Caco-2 (cell line): ENCODE measurements at regions not wholly inside any gene's neighbourhood (a gene's known extent, or its start where the extent isn't known, plus 50 kb on each side); places are given as distances from the start of the nearest gene placed in this dataset.

Experiments used
- BruUV-seq: library from RNA; stranded (reverse); fragments of 400-500 nt; replicated peaks from 2 replicates; lab custom pipeline; 2021; lab: Mats Ljungman, UMichigan
- CTCF ChIA-PET: fragments of 300-600 bp; sonication (Branson Sonifier 250); formaldehyde crosslinking; loops from one replicate; lab custom pipeline; 2022; ENCODE audit warnings: antibody characterized with exemption; lab: Charles Lee
- POLR2A ChIA-PET: fragments of 300-600 bp; sonication (Branson Sonifier 250); formaldehyde crosslinking; loops from one replicate; lab custom pipeline; 2022; ENCODE audit warnings: antibody characterized with exemption; lab: Charles Lee
- DNase-seq, 2 experiments: peaks; one replicate each; pipeline versions ENCODE4 v3.0.0 to v3.0.0-alpha.2; 2020 to 2022
- H3K27me3 ChIP-seq: replicated peaks from 2 replicates; pipeline ENCODE4 v1.6.0; 2011; ENCODE audit warnings: low read length; ENCODE audit not compliant: control insufficient read depth, insufficient read depth
- H3K36me3 ChIP-seq: 2 replicates; pipeline ENCODE4 v1.5.1; 2011; ENCODE audit warnings: low read length; ENCODE audit not compliant: control insufficient read depth, insufficient read depth
- H3K4me1 ChIP-seq: fragments of 250-450 bp; sonication (Bioruptor Pico); 2 replicates; pipeline ENCODE4 v1.5.1; 2020; ENCODE audit warnings: mild to moderate bottlenecking
- H3K4me3 ChIP-seq: 2 replicates; pipeline ENCODE4 v1.5.1; 2011; ENCODE audit warnings: low read depth, mild to moderate bottlenecking, control low read depth, low read length
- H3K9me3 ChIP-seq: fragments of 250-450 bp; sonication (Bioruptor Pico); 2 replicates; pipeline ENCODE4 v1.5.1; 2020; ENCODE audit warnings: mild to moderate bottlenecking, moderate library complexity
- H3K27ac Mint-ChIP-seq: one replicate; pipeline ENCODE4 v1.8.0; 2022; ENCODE audit warnings: mixed read lengths; ENCODE audit not compliant: unreplicated experiment
- H3K27me3 Mint-ChIP-seq: one replicate; pipeline ENCODE4 v1.8.0; 2022; ENCODE audit warnings: mixed read lengths; ENCODE audit not compliant: insufficient read depth, unreplicated experiment
- H3K36me3 Mint-ChIP-seq: one replicate; pipeline ENCODE4 v1.8.0; 2022; ENCODE audit warnings: mild to moderate bottlenecking, mixed read lengths; ENCODE audit not compliant: insufficient read depth, unreplicated experiment
- H3K4me1 Mint-ChIP-seq: one replicate; pipeline ENCODE4 v1.8.0; 2022; ENCODE audit warnings: low read depth, mixed read lengths; ENCODE audit not compliant: unreplicated experiment
- H3K4me3 Mint-ChIP-seq: one replicate; pipeline ENCODE4 v1.8.0; 2022; ENCODE audit warnings: mild to moderate bottlenecking, moderate library complexity, mixed read lengths; ENCODE audit not compliant: unreplicated experiment
- H3K9me3 Mint-ChIP-seq: one replicate; pipeline ENCODE4 v1.8.0; 2022; ENCODE audit warnings: mixed read lengths; ENCODE audit not compliant: unreplicated experiment
- CTCF ChIP-seq, 2 experiments: fragments of 200-600 bp in 1 of 2; IDR thresholded peaks; 1 replicate in 1 of 2; 2 replicates in 1 of 2; pipeline versions ENCODE4 v1.5.1 to v1.8.0; 2011 to 2022; ENCODE audit warnings: antibody characterized with exemption in 1 of 2, control low read depth in 1 of 2, inconsistent platforms in 1 of 2, low read depth in 1 of 2, low read length in 1 of 2, mild to moderate bottlenecking in 1 of 2, moderate library complexity in 1 of 2; ENCODE audit not compliant: insufficient read depth in 1 of 2, severe bottlenecking in 1 of 2, unreplicated experiment in 1 of 2
- intact Hi-C: fragments of 100-400 bp; cut with micrococcal nuclease; formaldehyde crosslinking; loops from one replicate; pipeline ENCODE4 v1.10.0; 2022; ENCODE audit not compliant: unreplicated experiment

GRCh38 chr12:115259968-115260747 is 576.2 kb upstream of the TBX3 start:
- Histone ChIP-seq H3K4me3 (no peak overlapping the region), H3K36me3 (no peaks in the 10 kb centered on the region), H3K4me1 (no peaks in the 10 kb centered on the region), H3K9me3 (no peaks in the 10 kb centered on the region), H3K27me3 (no peaks in the 10 kb centered on the region; the same call in 1 of the 2 replicates)
- H3K27ac Mint-ChIP-seq: no peak overlapping the region
- no peak overlapping the region for H3K4me3 Mint-ChIP-seq
- H3K4me1 Mint-ChIP-seq: no peaks in the 10 kb centered on the region
- H3K36me3 Mint-ChIP-seq: no peaks in the 10 kb centered on the region
- H3K27me3 Mint-ChIP-seq: no peaks in the 10 kb centered on the region
- CTCF ChIA-PET: no interaction called here
- H3K9me3 Mint-ChIP-seq: no peaks in the 10 kb centered on the region
- no TSS peak for BruUV-seq
- no peak for DNase-seq
- POLR2A ChIA-PET: no interaction called here
- intact Hi-C loops: no loop called here
- TF ChIP-seq CTCF (IDR thresholded peaks at IDR 0.05; ENCODE audit: insufficient read depth in 1 of 2, low read depth in 1 of 2, low read length in 1 of 2, severe bottlenecking in 1 of 2, unreplicated experiment in 1 of 2): no peak

- Histone ChIP-seq H3K36me3 (no peaks in the 10 kb centered on the region), H3K4me1 (no peaks in the 10 kb centered on the region), H3K9me3 (no peaks in the 10 kb centered on the region), H3K4me3 (no peak overlapping the region), H3K27me3 (no peaks in the 10 kb centered on the region; the same call in 1 of the 2 replicates)
- Mint-ChIP-seq H3K27me3 (no peaks in the 10 kb centered on the region), H3K4me1 (no peaks in the 10 kb centered on the region), H3K4me3 (no peak overlapping the region), H3K27ac (no peak overlapping the region), H3K9me3 (no peaks in the 10 kb centered on the region), H3K36me3 (no peaks in the 10 kb centered on the region)
- CTCF ChIA-PET: no interaction called here
- no TSS peak for BruUV-seq
- intact Hi-C loops: no loop called here
- POLR2A ChIA-PET: no interaction called here
- no peak for DNase-seq
- no peak for TF ChIP-seq CTCF (IDR thresholded peaks at IDR 0.05; ENCODE audit: insufficient read depth in 1 of 2, low read depth in 1 of 2, low read length in 1 of 2, severe bottlenecking in 1 of 2, unreplicated experiment in 1 of 2)
Observed at GRCh38 chr12:115257791-115258190, 573.8 kb upstream of the TBX3 start.

- no peaks in the 10 kb centered on the region for H3K27me3 Mint-ChIP-seq
- no peaks in the 10 kb centered on the region for H3K4me1 Mint-ChIP-seq
- no peak for TF ChIP-seq CTCF (IDR thresholded peaks at IDR 0.05; ENCODE audit: insufficient read depth in 1 of 2, low read depth in 1 of 2, low read length in 1 of 2, severe bottlenecking in 1 of 2, unreplicated experiment in 1 of 2)
- intact Hi-C loops: no loop called here
- Histone ChIP-seq H3K4me3 (no peak overlapping the region), H3K9me3 (no peaks in the 10 kb centered on the region), H3K36me3 (no peaks in the 10 kb centered on the region), H3K4me1 (no peaks in the 10 kb centered on the region), H3K27me3 (no peaks in the 10 kb centered on the region; the same call in 1 of the 2 replicates)
- no TSS peak for BruUV-seq
- no peaks in the 10 kb centered on the region for H3K9me3 Mint-ChIP-seq
- no peak overlapping the region for H3K4me3 Mint-ChIP-seq
- ChIA-PET CTCF (interaction anchor here (0.7 to 1.5 kb wide), 2 partner anchors 20 to 201 kb away, joined by 3 read pairs; no protein-coding TSS in a partner anchor), POLR2A (no interaction called here)
- no peak overlapping the region for H3K27ac Mint-ChIP-seq
- DNase-seq: no peak
- no peaks in the 10 kb centered on the region for H3K36me3 Mint-ChIP-seq
Observed at GRCh38 chr12:115255962-115256361, 572.0 kb upstream of the TBX3 start.
